IMR-90 (cell line): ENCODE measurements at regions not wholly inside any gene's neighbourhood (a gene's known extent, or its start where the extent isn't known, plus 50 kb on each side); places are given as distances from the start of the nearest gene placed in this dataset.

ENCODE experiments used
- ATAC-seq: fragments of 200-7000 bp; cut with Tn5 transposase; 2 replicates; pipeline ENCODE4 v1.9.1; 2020; ENCODE audit warnings: low read depth, mild to moderate bottlenecking, moderate library complexity
- BruUV-seq: library from RNA; stranded (reverse); fragments of 400-500 nt; replicated peaks from 2 replicates; lab custom pipeline; 2021; lab: Mats Ljungman, UMichigan
- CTCF ChIA-PET: fragments of 300-600 bp; formaldehyde crosslinking; extraction: SDS; loops from one replicate; lab custom pipeline; 2021; ENCODE audit warnings: antibody characterized with exemption; lab: Yijun Ruan, JAX
- POLR2A ChIA-PET: fragments of 300-600 bp; sonication (Branson Sonifier 250); formaldehyde crosslinking; loops from one replicate; lab custom pipeline; 2022; ENCODE audit warnings: antibody characterized with exemption; ENCODE audit not compliant: unreplicated experiment; lab: Charles Lee
- DNase-seq: peaks from one replicate; pipeline ENCODE4 v3.0.0; 2013
- H2AFZ ChIP-seq: replicated peaks from 2 replicates; pipeline ENCODE3; 2013; ENCODE audit warnings: low read length, mild to moderate bottlenecking; ENCODE audit not compliant: poor library complexity
- H2AK5ac ChIP-seq: 2 replicates; pipeline ENCODE4 v1.6.1; 2013; ENCODE audit warnings: low read depth, low read length, inconsistent platforms
- H2AK9ac ChIP-seq: replicated peaks from 2 replicates; pipeline ENCODE3; 2013; ENCODE audit warnings: mild to moderate bottlenecking, low read depth, low read length, moderate library complexity; ENCODE audit not compliant: poor library complexity
- H2BK120ac ChIP-seq: 2 replicates; pipeline ENCODE4 v1.6.1; 2013; ENCODE audit warnings: low read depth, low read length, inconsistent platforms
- H2BK15ac ChIP-seq: 3 replicates; pipeline ENCODE4 v1.6.1; 2013; ENCODE audit warnings: low read depth, low read length, inconsistent platforms
- H2BK20ac ChIP-seq: 2 replicates; pipeline ENCODE4 v1.6.1; 2013; ENCODE audit warnings: low read depth, mild to moderate bottlenecking, inconsistent platforms, low read length, moderate library complexity
- H2BK5ac ChIP-seq: 2 replicates; pipeline ENCODE4 v1.6.1; 2013; ENCODE audit warnings: mild to moderate bottlenecking, low read depth, low read length, inconsistent platforms; ENCODE audit not compliant: poor library complexity, severe bottlenecking
- H3K14ac ChIP-seq: replicated peaks from 2 replicates; pipeline ENCODE4 v1.6.1; 2013; ENCODE audit warnings: low read depth, low read length, inconsistent platforms
- H3K18ac ChIP-seq: 2 replicates; pipeline ENCODE4 v1.6.1; 2013; ENCODE audit warnings: low read depth, low read length, control low read depth
- H3K23ac ChIP-seq: 2 replicates; pipeline ENCODE4 v1.6.1; 2013; ENCODE audit warnings: low read depth, low read length, inconsistent platforms
- H3K27ac ChIP-seq: 2 replicates; pipeline ENCODE4 v1.5.1; 2013; ENCODE audit warnings: mild to moderate bottlenecking, control low read depth, low read length; ENCODE audit not compliant: insufficient read depth
- H3K27me3 ChIP-seq: 2 replicates; pipeline ENCODE4 v1.6.1; 2013; ENCODE audit warnings: low read length; ENCODE audit not compliant: control insufficient read depth, insufficient read depth
- H3K36me3 ChIP-seq: 2 replicates; pipeline ENCODE4 v1.6.1; 2013; ENCODE audit warnings: low read length, mixed read lengths; ENCODE audit not compliant: control insufficient read depth, insufficient read depth
- H3K4ac ChIP-seq: 2 replicates; pipeline ENCODE4 v1.6.1; 2013; ENCODE audit warnings: low read depth, low read length, inconsistent platforms
- H3K4me1 ChIP-seq: 2 replicates; pipeline ENCODE4 v1.6.1; 2013; ENCODE audit warnings: low read length, mixed read lengths; ENCODE audit not compliant: control insufficient read depth, insufficient read depth
- H3K4me2 ChIP-seq: 2 replicates; pipeline ENCODE4 v1.6.1; 2013; ENCODE audit warnings: low read depth, mild to moderate bottlenecking, control low read depth, low read length, moderate library complexity
- H3K4me3 ChIP-seq: 2 replicates; pipeline ENCODE4 v1.5.1; 2013; ENCODE audit warnings: low read depth, mild to moderate bottlenecking, control low read depth, low read length, moderate library complexity; ENCODE audit not compliant: insufficient read depth
- H3K56ac ChIP-seq: 2 replicates; pipeline ENCODE4 v1.6.1; 2013; ENCODE audit warnings: low read length, inconsistent platforms; ENCODE audit not compliant: insufficient read depth; ENCODE audit errors: extremely low read depth
- H3K79me1 ChIP-seq, 2 experiments: 2 replicates each; pipeline ENCODE4 v1.6.1; 2013; ENCODE audit warnings: low read length in 2 of 2, inconsistent platforms in 1 of 2, low read depth in 1 of 2
- H3K9ac ChIP-seq: 2 replicates; pipeline ENCODE4 v1.6.1; 2013; ENCODE audit warnings: low read depth, low read length, control low read depth
- H3K9me1 ChIP-seq: 2 replicates; pipeline ENCODE4 v1.6.1; 2013; ENCODE audit warnings: low read length, inconsistent platforms; ENCODE audit not compliant: insufficient read depth
- H3K9me3 ChIP-seq: 2 replicates; pipeline ENCODE4 v1.6.1; 2013; ENCODE audit warnings: low read length; ENCODE audit not compliant: control insufficient read depth, insufficient read depth
- H4K20me1 ChIP-seq: 2 replicates; pipeline ENCODE4 v1.6.1; 2013; ENCODE audit warnings: low read length, inconsistent platforms; ENCODE audit not compliant: insufficient read depth
- H4K5ac ChIP-seq: 2 replicates; pipeline ENCODE4 v1.6.1; 2013; ENCODE audit warnings: mild to moderate bottlenecking, low read depth, low read length, control low read depth
- H4K8ac ChIP-seq, 2 experiments: 2 replicates each; pipeline ENCODE4 v1.6.1; 2013; ENCODE audit warnings: low read depth in 2 of 2, low read length in 2 of 2, control low read depth in 1 of 2, inconsistent platforms in 1 of 2
- H4K91ac ChIP-seq: 2 replicates; pipeline ENCODE4 v1.6.1; 2013; ENCODE audit warnings: low read depth, low read length, inconsistent platforms; ENCODE audit not compliant: insufficient read depth
- BHLHE40 ChIP-seq: fragments of 150-350 bp; IDR thresholded peaks from 2 replicates; pipeline ENCODE4 v1.6.1; 2016; ENCODE audit warnings: mild to moderate bottlenecking, low read depth, low read length
- CEBPB ChIP-seq: IDR thresholded peaks from 2 replicates; pipeline ENCODE4 v1.6.1; 2012; ENCODE audit warnings: low read depth, low read length, improper control_type of control experiment
- CHD1 ChIP-seq: IDR thresholded peaks from 2 replicates; pipeline ENCODE4 v1.6.1; 2012; ENCODE audit warnings: low read depth, low read length, improper control_type of control experiment
- FOS ChIP-seq: fragments of 150-350 bp; IDR thresholded peaks from 2 replicates; pipeline ENCODE4 v1.6.1; 2016; ENCODE audit warnings: low read depth, low read length
- MAFK ChIP-seq: IDR thresholded peaks from 2 replicates; pipeline ENCODE4 v1.6.1; 2012; ENCODE audit warnings: low read depth, low read length, improper control_type of control experiment
- MAZ ChIP-seq: IDR thresholded peaks from 2 replicates; pipeline ENCODE4 v1.6.1; 2012; ENCODE audit warnings: low read depth, mild to moderate bottlenecking, low read length, improper control_type of control experiment, moderate library complexity, borderline replicate concordance
- MXI1 ChIP-seq: IDR thresholded peaks from 2 replicates; pipeline ENCODE4 v1.6.1; 2012; ENCODE audit warnings: low read depth, mild to moderate bottlenecking, low read length, moderate library complexity, borderline replicate concordance
- NFE2L2 ChIP-seq: fragments of 150-350 bp; IDR thresholded peaks from 2 replicates; pipeline ENCODE4 v1.6.1; 2016; ENCODE audit warnings: low read depth, mild to moderate bottlenecking, low read length
- POLR2A ChIP-seq: IDR thresholded peaks from 2 replicates; pipeline ENCODE4 v1.6.1; 2012; ENCODE audit warnings: mild to moderate bottlenecking, low read depth, low read length
- RAD21 ChIP-seq: IDR thresholded peaks from 2 replicates; pipeline ENCODE4 v1.6.1; 2012; ENCODE audit warnings: low read length, improper control_type of control experiment
- RCOR1 ChIP-seq: IDR thresholded peaks from 2 replicates; pipeline ENCODE4 v1.6.1; 2012; ENCODE audit warnings: mild to moderate bottlenecking, low read length, improper control_type of control experiment; ENCODE audit not compliant: insufficient replicate concordance
- RFX5 ChIP-seq: IDR thresholded peaks from 2 replicates; pipeline ENCODE4 v1.8.0; 2012; ENCODE audit warnings: low read depth, mild to moderate bottlenecking, low read length, moderate library complexity
- SMC3 ChIP-seq: fragments of 150-350 bp; IDR thresholded peaks from 2 replicates; pipeline ENCODE4 v1.6.1; 2016; ENCODE audit warnings: low read depth, mild to moderate bottlenecking, antibody characterized with exemption, low read length, moderate library complexity
- USF2 ChIP-seq: fragments of 150-350 bp; IDR thresholded peaks from 2 replicates; pipeline ENCODE4 v1.6.1; 2017; ENCODE audit warnings: mild to moderate bottlenecking, antibody characterized with exemption, low read length, low read depth
- WGBS, 2 experiments: methylation state at CpG; one replicate each; pipeline versions ENCODE4 v1.1.5 to v1.1.7; 2013; ENCODE audit warnings: missing lambda C conversion rate in 2 of 2; ENCODE audit not compliant: insufficient read length in 1 of 2; ENCODE audit errors: extremely low coverage in 2 of 2; 5-methylcytosine and 5-hydroxymethylcytosine counted together
- dilution Hi-C: fragments of 300-500 bp; cut with HindIII; formaldehyde crosslinking; loops from one replicate; pipeline ENCODE4 v1.14.3; 2018; ENCODE audit warnings: low sequenced_read_pairs; ENCODE audit not compliant: unreplicated experiment
- in situ Hi-C: fragments of 300-500 bp; cut with MboI; formaldehyde crosslinking; loops from 3 replicates; pipeline ENCODE4 v1.14.3; 2019; ENCODE audit warnings: low sequenced_read_pairs, inconsistent platforms, mixed read lengths
- intact Hi-C: fragments of 100-400 bp; cut with micrococcal nuclease; formaldehyde crosslinking; loops from 2 replicates; pipeline ENCODE4 v1.10.0; 2022
- TF ChIP-seq, protein P1 (sequence below): conservative IDR thresholded peaks from 2 replicates; pipeline ENCODE4 v1.5.1; 2012; ENCODE audit warnings: mild to moderate bottlenecking, low read depth, low read length, improper control_type of control experiment
- TF ChIP-seq, protein P2 (sequence below): fragments of 150-350 bp; IDR thresholded peaks from 2 replicates; pipeline ENCODE4 v1.6.1; 2016; ENCODE audit warnings: low read depth, mild to moderate bottlenecking, low read length, moderate library complexity, borderline replicate concordance

DNA sequence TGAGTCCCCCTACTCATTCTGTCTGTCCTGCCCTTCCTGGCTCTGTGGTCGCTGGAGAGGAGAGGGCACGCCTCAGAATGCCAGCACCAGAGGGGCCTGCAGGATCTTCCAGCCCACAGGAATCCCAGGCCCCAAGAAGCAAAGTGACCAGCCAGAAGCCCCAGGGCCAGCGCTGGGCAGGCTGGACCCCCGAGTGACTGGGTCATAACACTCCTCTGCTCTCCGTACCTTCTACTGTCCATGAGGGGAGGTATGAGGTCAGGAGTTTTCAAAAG, 102.6 kb upstream of the GPR26 start:
- ChIA-PET POLR2A (no interaction called here), CTCF (interaction anchor here (0.8 kb wide), 1 partner anchor 521 kb away, joined by 3 read pairs; no protein-coding TSS in a partner anchor)
- no peak for ATAC-seq
- Histone ChIP-seq H3K4me3 (no peak overlapping the region), H3K4ac (no peak overlapping the region), H3K9ac (no peak overlapping the region), H3K79me1 (no peaks in the 10 kb centered on the region), H3K9me3 (peaks cover 4% of the 10 kb centered on the region; the same call in 1 of the 2 replicates), H3K9me1 (no peaks in the 10 kb centered on the region), H4K8ac (no peak overlapping the region), H4K20me1 (no peaks in the 10 kb centered on the region), H3K27me3 (no peaks in the 10 kb centered on the region), H3K18ac (no peak overlapping the region), H2BK120ac (no peak overlapping the region), H3K27ac (no peak overlapping the region), H4K5ac (no peak overlapping the region), H3K56ac (no peak overlapping the region), H2AFZ (no peak overlapping the region), H2AK9ac (no peak overlapping the region), H2BK5ac (no peak overlapping the region), H3K4me1 (no peaks in the 10 kb centered on the region), H2BK20ac (no peak overlapping the region), H3K4me2 (no peak overlapping the region), H4K91ac (no peak overlapping the region), H3K36me3 (no peaks in the 10 kb centered on the region), H2BK15ac (no peak overlapping the region), H3K23ac (no peak overlapping the region), H2AK5ac (no peak overlapping the region), H3K14ac (no peak overlapping the region)
- intact Hi-C loops = no loop called here
- in situ Hi-C loops = loop anchor here (25.0 kb wide), 1 partner anchor 901 kb away; a partner anchor contains a TSS
- TF ChIP-seq RFX5 (no peak), SMC3 (no peak), BHLHE40 (no peak), RCOR1 (no peak), CHD1 (no peak), POLR2A (no peak), NFE2L2 (no peak), RAD21 (no peak), MAZ (no peak), MXI1 (no peak), CEBPB (no peak), MAFK (no peak), USF2 (no peak), FOS (no peak)
- TF ChIP-seq, protein P1, sequence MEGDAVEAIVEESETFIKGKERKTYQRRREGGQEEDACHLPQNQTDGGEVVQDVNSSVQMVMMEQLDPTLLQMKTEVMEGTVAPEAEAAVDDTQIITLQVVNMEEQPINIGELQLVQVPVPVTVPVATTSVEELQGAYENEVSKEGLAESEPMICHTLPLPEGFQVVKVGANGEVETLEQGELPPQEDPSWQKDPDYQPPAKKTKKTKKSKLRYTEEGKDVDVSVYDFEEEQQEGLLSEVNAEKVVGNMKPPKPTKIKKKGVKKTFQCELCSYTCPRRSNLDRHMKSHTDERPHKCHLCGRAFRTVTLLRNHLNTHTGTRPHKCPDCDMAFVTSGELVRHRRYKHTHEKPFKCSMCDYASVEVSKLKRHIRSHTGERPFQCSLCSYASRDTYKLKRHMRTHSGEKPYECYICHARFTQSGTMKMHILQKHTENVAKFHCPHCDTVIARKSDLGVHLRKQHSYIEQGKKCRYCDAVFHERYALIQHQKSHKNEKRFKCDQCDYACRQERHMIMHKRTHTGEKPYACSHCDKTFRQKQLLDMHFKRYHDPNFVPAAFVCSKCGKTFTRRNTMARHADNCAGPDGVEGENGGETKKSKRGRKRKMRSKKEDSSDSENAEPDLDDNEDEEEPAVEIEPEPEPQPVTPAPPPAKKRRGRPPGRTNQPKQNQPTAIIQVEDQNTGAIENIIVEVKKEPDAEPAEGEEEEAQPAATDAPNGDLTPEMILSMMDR = no peak
- TF ChIP-seq, protein P2, sequence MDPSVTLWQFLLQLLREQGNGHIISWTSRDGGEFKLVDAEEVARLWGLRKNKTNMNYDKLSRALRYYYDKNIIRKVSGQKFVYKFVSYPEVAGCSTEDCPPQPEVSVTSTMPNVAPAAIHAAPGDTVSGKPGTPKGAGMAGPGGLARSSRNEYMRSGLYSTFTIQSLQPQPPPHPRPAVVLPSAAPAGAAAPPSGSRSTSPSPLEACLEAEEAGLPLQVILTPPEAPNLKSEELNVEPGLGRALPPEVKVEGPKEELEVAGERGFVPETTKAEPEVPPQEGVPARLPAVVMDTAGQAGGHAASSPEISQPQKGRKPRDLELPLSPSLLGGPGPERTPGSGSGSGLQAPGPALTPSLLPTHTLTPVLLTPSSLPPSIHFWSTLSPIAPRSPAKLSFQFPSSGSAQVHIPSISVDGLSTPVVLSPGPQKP = no peak
- DNase-seq = no peak
- dilution Hi-C loops = no loop called here
- no CpG with 5 or more reads among the region's 5 CpGs for WGBS, 2 experiments
- no TSS peak for BruUV-seq
